ENCODE measurements at regions not wholly inside any gene's neighbourhood (a gene's known extent, or its start where the extent isn't known, plus 50 kb on each side); places are given as distances from the start of the nearest gene placed in this dataset.
"Not testable (repeated sequence)": the region's sequence is repeated elsewhere in the genome, so short reads cannot be mapped to it uniquely, and the experiment has no call there.

DNA sequence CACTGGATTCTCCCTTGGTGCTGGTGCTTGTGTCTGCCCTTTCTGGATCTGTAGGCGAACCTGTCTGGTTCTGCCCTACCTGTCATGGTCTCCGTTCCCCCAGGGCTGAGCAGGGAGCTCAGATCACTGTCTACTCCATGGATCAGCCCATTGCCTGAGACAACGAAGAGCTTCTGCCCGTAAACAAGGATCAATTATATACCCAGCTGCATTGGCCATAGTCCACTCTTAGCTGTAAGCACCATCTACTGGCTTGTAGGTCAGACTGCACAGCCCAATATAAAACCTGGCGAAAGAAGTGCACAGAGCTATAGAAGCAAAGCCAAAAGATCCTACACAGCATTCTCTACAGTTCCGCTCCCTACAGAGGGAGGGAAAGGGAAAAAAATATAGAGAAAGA, 181.5 kb upstream of the RPS23 start:
- H3K4me1 ChIP-seq (ENCODE audit: control insufficient read depth in 5 of 5, insufficient read depth in 5 of 5, low read length in 5 of 5) = no peaks in the 10 kb centered on the region
- WGBS, 2 donors = 95% methylated on average over 6 of the region's 6 CpGs
- DNase-seq = no peak
- H3K9me3 ChIP-seq (ENCODE audit: control insufficient read depth in 4 of 4, insufficient read depth in 3 of 4, low read length in 3 of 4) = peaks cover 0 to 8% (median 4%) of the 10 kb centered on the region in 4 donors
- H3K27me3 ChIP-seq (ENCODE audit: control insufficient read depth in 3 of 3, insufficient read depth in 3 of 3, low read length in 2 of 3) = no peaks in the 10 kb centered on the region
- no peak overlapping the region for H3K4me3 ChIP-seq
- H3K9ac ChIP-seq (ENCODE audit: insufficient read depth in 1 of 2, low read length in 2 of 2) = no peak overlapping the region
- H3K36me3 ChIP-seq (ENCODE audit: control insufficient read depth in 4 of 4, insufficient read depth in 4 of 4, low read length in 4 of 4) = no peaks in the 10 kb centered on the region
- H3K27ac ChIP-seq (ENCODE audit: low read depth in 1 of 2, low read length in 1 of 2) = no peak overlapping the region
- TF ChIP-seq, protein P1, sequence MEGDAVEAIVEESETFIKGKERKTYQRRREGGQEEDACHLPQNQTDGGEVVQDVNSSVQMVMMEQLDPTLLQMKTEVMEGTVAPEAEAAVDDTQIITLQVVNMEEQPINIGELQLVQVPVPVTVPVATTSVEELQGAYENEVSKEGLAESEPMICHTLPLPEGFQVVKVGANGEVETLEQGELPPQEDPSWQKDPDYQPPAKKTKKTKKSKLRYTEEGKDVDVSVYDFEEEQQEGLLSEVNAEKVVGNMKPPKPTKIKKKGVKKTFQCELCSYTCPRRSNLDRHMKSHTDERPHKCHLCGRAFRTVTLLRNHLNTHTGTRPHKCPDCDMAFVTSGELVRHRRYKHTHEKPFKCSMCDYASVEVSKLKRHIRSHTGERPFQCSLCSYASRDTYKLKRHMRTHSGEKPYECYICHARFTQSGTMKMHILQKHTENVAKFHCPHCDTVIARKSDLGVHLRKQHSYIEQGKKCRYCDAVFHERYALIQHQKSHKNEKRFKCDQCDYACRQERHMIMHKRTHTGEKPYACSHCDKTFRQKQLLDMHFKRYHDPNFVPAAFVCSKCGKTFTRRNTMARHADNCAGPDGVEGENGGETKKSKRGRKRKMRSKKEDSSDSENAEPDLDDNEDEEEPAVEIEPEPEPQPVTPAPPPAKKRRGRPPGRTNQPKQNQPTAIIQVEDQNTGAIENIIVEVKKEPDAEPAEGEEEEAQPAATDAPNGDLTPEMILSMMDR (IDR thresholded peaks at IDR 0.05; ENCODE audit: control extremely low read depth, extremely low read depth) = no peak
- ATAC-seq (ENCODE audit: insufficient read depth, low FRiP score) = no peak

DNA sequence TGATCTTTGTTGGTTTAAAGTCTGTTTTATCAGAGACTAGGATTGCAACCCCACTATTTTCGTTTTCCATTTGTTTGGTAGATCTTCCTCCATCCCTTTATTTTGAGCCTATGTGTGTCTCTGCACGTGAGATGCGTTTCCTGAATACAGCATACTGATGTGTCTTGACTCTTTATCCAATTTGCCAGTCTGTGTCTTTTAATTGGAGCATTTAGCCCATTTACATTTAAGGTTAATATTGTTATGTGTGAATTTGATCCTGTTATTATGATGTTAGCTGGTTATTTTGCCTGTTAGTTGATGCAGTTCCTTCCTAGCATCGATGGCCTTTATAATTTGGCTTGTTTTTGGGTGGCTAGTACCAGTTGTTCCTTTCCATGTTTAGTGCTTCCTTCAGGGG, 177.2 kb upstream of the RPS23 start:
- DNase-seq = not testable (repeated sequence)

DNA sequence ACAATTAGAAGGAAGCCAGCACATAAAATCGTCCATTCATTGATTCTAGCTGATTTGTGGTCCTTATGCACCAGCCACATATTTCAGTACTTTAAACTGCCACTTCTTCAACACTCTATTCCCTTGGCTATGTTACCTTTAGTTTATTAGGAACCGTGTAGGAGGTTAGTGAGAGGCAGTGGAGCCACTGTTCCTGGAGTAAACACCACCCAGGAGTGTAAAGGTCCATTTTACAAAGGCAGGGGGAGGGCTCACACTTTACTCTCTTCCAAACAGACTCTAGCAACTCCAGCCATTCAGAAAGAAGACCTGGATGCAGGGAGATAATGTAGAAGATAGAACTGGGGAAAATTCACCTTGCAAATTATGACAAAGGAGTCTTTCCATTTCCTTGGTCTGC, 170.2 kb upstream of the RPS23 start:
- Histone ChIP-seq H3K9ac (ENCODE audit: insufficient read depth in 1 of 2, low read length in 2 of 2) (no peak overlapping the region), H3K4me1 (ENCODE audit: control insufficient read depth in 5 of 5, insufficient read depth in 5 of 5, low read length in 5 of 5) (peaks cover 0 to 2% (median 0%) of the 10 kb centered on the region in 5 donors), H3K27ac (ENCODE audit: low read depth in 1 of 2, low read length in 1 of 2) (no peak overlapping the region), H3K4me3 (no peak overlapping the region), H3K9me3 (ENCODE audit: control insufficient read depth in 4 of 4, insufficient read depth in 3 of 4, low read length in 3 of 4) (no peaks in the 10 kb centered on the region), H3K27me3 (ENCODE audit: control insufficient read depth in 3 of 3, insufficient read depth in 3 of 3, low read length in 2 of 3) (no peaks in the 10 kb centered on the region), H3K36me3 (ENCODE audit: control insufficient read depth in 4 of 4, insufficient read depth in 4 of 4, low read length in 4 of 4) (no peaks in the 10 kb centered on the region)
- ATAC-seq (ENCODE audit: insufficient read depth, low FRiP score) (no peak), DNase-seq (no peak)
- WGBS, 2 donors = 54 to 61% methylated on average over 2 of the region's 2 CpGs
- TF ChIP-seq, protein P1 (IDR thresholded peaks at IDR 0.05; ENCODE audit: control extremely low read depth, extremely low read depth) = no peak

More for the DNA sequence above, 177.2 kb upstream of the RPS23 start:
- WGBS, 2 donors = 88 to 90% methylated on average over 4 of the region's 4 CpGs
- not testable (repeated sequence) for ATAC-seq (ENCODE audit: insufficient read depth, low FRiP score); H3K27ac ChIP-seq (ENCODE audit: low read depth in 1 of 2, low read length in 1 of 2); H3K4me1 ChIP-seq (ENCODE audit: control insufficient read depth in 5 of 5, insufficient read depth in 5 of 5, low read length in 5 of 5); H3K9me3 ChIP-seq (ENCODE audit: control insufficient read depth in 4 of 4, insufficient read depth in 3 of 4, low read length in 3 of 4); H3K36me3 ChIP-seq (ENCODE audit: control insufficient read depth in 4 of 4, insufficient read depth in 4 of 4, low read length in 4 of 4); H3K4me3 ChIP-seq; H3K27me3 ChIP-seq (ENCODE audit: control insufficient read depth in 3 of 3, insufficient read depth in 3 of 3, low read length in 2 of 3); H3K9ac ChIP-seq (ENCODE audit: insufficient read depth in 1 of 2, low read length in 2 of 2)

DNA sequence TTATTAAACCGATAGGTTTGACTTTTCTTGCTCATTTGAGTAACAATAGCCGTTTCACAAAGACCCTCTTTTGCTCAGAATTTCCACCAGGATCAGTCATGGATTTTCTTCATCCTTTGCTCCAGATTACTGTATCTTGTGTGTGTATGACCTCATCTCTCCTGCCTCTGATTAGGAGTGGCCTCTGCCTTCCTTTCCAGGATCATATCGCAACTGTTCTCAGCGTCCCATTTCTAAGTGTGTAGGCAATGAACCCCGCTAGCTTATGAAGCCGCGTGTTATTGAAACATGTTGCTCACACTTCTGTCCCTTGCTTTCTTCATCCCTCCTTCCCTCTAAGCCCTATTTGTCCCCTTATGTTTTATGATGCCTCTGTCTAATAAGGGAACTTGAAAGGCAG, 169.8 kb upstream of the RPS23 start:
- TF ChIP-seq, protein P1 (IDR thresholded peaks at IDR 0.05; ENCODE audit: control extremely low read depth, extremely low read depth) = no peak
- H3K9ac ChIP-seq (ENCODE audit: insufficient read depth in 1 of 2, low read length in 2 of 2) = no peak overlapping the region
- H3K4me1 ChIP-seq (ENCODE audit: control insufficient read depth in 5 of 5, insufficient read depth in 5 of 5, low read length in 5 of 5) = peaks cover 0 to 2% (median 0%) of the 10 kb centered on the region in 5 donors
- no peaks in the 10 kb centered on the region for H3K36me3 ChIP-seq (ENCODE audit: control insufficient read depth in 4 of 4, insufficient read depth in 4 of 4, low read length in 4 of 4)
- no peaks in the 10 kb centered on the region for H3K9me3 ChIP-seq (ENCODE audit: control insufficient read depth in 4 of 4, insufficient read depth in 3 of 4, low read length in 3 of 4)
- DNase-seq (no peak), ATAC-seq (ENCODE audit: insufficient read depth, low FRiP score) (no peak)
- WGBS, 2 donors = 90 to 92% methylated on average over 7 of the region's 7 CpGs
- H3K27me3 ChIP-seq (ENCODE audit: control insufficient read depth in 3 of 3, insufficient read depth in 3 of 3, low read length in 2 of 3) = no peaks in the 10 kb centered on the region
- H3K27ac ChIP-seq (ENCODE audit: low read depth in 1 of 2, low read length in 1 of 2) = no peak overlapping the region
- no peak overlapping the region for H3K4me3 ChIP-seq
